ENCODE measurements at regions not wholly inside any gene's neighbourhood (a gene's known extent, or its start where the extent isn't known, plus 50 kb on each side); places are given as distances from the start of the nearest gene placed in this dataset.

- TF ChIP-seq PATZ1 (CRISPR knock-in tag; IDR thresholded peaks at IDR 0.05; ENCODE audit: borderline replicate concordance), result no peak
- TF ChIP-seq ZNF8 (CRISPR knock-in tag; IDR thresholded peaks at IDR 0.05), result no peak
- no peak for TF ChIP-seq PPARA (CRISPR knock-in tag; IDR thresholded peaks at IDR 0.05; ENCODE audit: borderline replicate concordance)
- no peak for TF ChIP-seq SNAI2 (CRISPR knock-in tag; IDR thresholded peaks at IDR 0.05)
- TF ChIP-seq CSRNP3 (CRISPR knock-in tag; IDR thresholded peaks at IDR 0.05), result no peak
- no peak for TF ChIP-seq ZFP30 (CRISPR knock-in tag; IDR thresholded peaks at IDR 0.05)
- no peak for TF ChIP-seq RARB (CRISPR knock-in tag; IDR thresholded peaks at IDR 0.05)
- TF ChIP-seq TOX (CRISPR knock-in tag; IDR thresholded peaks at IDR 0.05; ENCODE audit: borderline replicate concordance), result no peak
- TF ChIP-seq ARNTL (CRISPR knock-in tag; IDR thresholded peaks at IDR 0.05; ENCODE audit: borderline replicate concordance, low read depth), result no peak
- TF ChIP-seq ZNF565 (CRISPR knock-in tag; conservative IDR thresholded peaks at IDR 0.05; ENCODE audit: low read depth), result no peak
- no peak for TF ChIP-seq GLIS3 (CRISPR knock-in tag; IDR thresholded peaks at IDR 0.05)
- TF ChIP-seq CREB5 (CRISPR knock-in tag; IDR thresholded peaks at IDR 0.05; ENCODE audit: low read depth), result no peak
- no peak for TF ChIP-seq BACH2 (CRISPR knock-in tag; IDR thresholded peaks at IDR 0.05; ENCODE audit: borderline replicate concordance)
- TF ChIP-seq POU6F1 (CRISPR knock-in tag; IDR thresholded peaks at IDR 0.05; ENCODE audit: borderline replicate concordance, low read depth), result no peak
- no peak for TF ChIP-seq ESRRG (CRISPR knock-in tag; IDR thresholded peaks at IDR 0.05)
These were observed 84.7 kb downstream of the DLEU7 start for GRCh38 chr13:50758796-50759195.

GRCh38 chr13:50760751-50761150, 82.7 kb downstream of the DLEU7 start:
- no peak for TF ChIP-seq ZNF8 (CRISPR knock-in tag; IDR thresholded peaks at IDR 0.05)
- no peak for TF ChIP-seq PPARA (CRISPR knock-in tag; IDR thresholded peaks at IDR 0.05; ENCODE audit: borderline replicate concordance)
- no peak for TF ChIP-seq RARB (CRISPR knock-in tag; IDR thresholded peaks at IDR 0.05)
- TF ChIP-seq ZNF565 (CRISPR knock-in tag; conservative IDR thresholded peaks at IDR 0.05; ENCODE audit: low read depth), result no peak
- TF ChIP-seq ZFP3 (CRISPR knock-in tag; IDR thresholded peaks at IDR 0.05), result no peak
- TF ChIP-seq GLIS3 (CRISPR knock-in tag; IDR thresholded peaks at IDR 0.05), result no peak
- TF ChIP-seq ZFP30 (CRISPR knock-in tag; IDR thresholded peaks at IDR 0.05), result no peak
- TF ChIP-seq TOX (CRISPR knock-in tag; IDR thresholded peaks at IDR 0.05; ENCODE audit: borderline replicate concordance), result no peak
- TF ChIP-seq CREB5 (CRISPR knock-in tag; IDR thresholded peaks at IDR 0.05; ENCODE audit: low read depth), result no peak
- TF ChIP-seq ZC3H10 (CRISPR knock-in tag; IDR thresholded peaks at IDR 0.05), result no peak

More at GRCh38 chr13:50758796-50759195, 84.7 kb downstream of the DLEU7 start:
- no peak for ATAC-seq

GRCh38 chr13:50761406-50761805, 82.1 kb downstream of the DLEU7 start:
- no peak for ATAC-seq
- TF ChIP-seq TSHZ2 (CRISPR knock-in tag; IDR thresholded peaks at IDR 0.05) (no peak), TOX (CRISPR knock-in tag; IDR thresholded peaks at IDR 0.05; ENCODE audit: borderline replicate concordance) (no peak), ARNTL (CRISPR knock-in tag; IDR thresholded peaks at IDR 0.05; ENCODE audit: borderline replicate concordance, low read depth) (no peak), ESRRG (CRISPR knock-in tag; IDR thresholded peaks at IDR 0.05) (no peak), ISL1 (CRISPR knock-in tag; IDR thresholded peaks at IDR 0.05) (no peak), BACH2 (CRISPR knock-in tag; IDR thresholded peaks at IDR 0.05; ENCODE audit: borderline replicate concordance) (no peak), TCF4 (CRISPR knock-in tag; IDR thresholded peaks at IDR 0.05; ENCODE audit: borderline replicate concordance) (no peak), ZNF70 (CRISPR knock-in tag; IDR thresholded peaks at IDR 0.05) (no peak)

More at GRCh38 chr13:50760751-50761150, 82.7 kb downstream of the DLEU7 start:
- no peak for ATAC-seq

All from SK-N-SH treated with all-trans-retinoic acid at 6 μM for 48 hours (cell line).